Colonic mucosa (tissue), 4 donors: ENCODE measurements at regions not wholly inside any gene's neighbourhood (a gene's known extent, or its start where the extent isn't known, plus 50 kb on each side); places are given as distances from the start of the nearest gene placed in this dataset.

ENCODE experiments used
- DNase-seq: peaks from one replicate; pipeline ENCODE4 v3.0.0-alpha.2; 2020
- H3K27ac ChIP-seq: fragments of 200-600 bp; one replicate; pipeline ENCODE4 v1.8.0; 2021
- H3K27me3 ChIP-seq: fragments of 200-600 bp; one replicate; pipeline ENCODE4 v1.8.0; 2021
- H3K36me3 ChIP-seq: fragments of 200-600 bp; one replicate; pipeline ENCODE4 v1.8.0; 2021
- H3K4me1 ChIP-seq: fragments of 200-600 bp; one replicate; pipeline ENCODE4 v1.8.0; 2021; ENCODE audit warnings: mild to moderate bottlenecking
- H3K4me3 ChIP-seq: fragments of 200-600 bp; one replicate; pipeline ENCODE4 v1.8.0; 2021
- H3K9ac ChIP-seq, 2 donors: one replicate each; pipeline ENCODE4 v1.7.0; 2013; ENCODE audit warnings: control low read depth in 2 of 2, low read depth in 2 of 2, low read length in 2 of 2
- H3K9me3 ChIP-seq: fragments of 200-600 bp; one replicate; pipeline ENCODE4 v1.8.0; 2021
- CTCF ChIP-seq: fragments of 200-600 bp; IDR thresholded peaks from one replicate; pipeline ENCODE4 v1.8.0; 2022; ENCODE audit warnings: antibody characterized with exemption, mild to moderate bottlenecking
- intact Hi-C: fragments of 100-400 bp; cut with DNase I; formaldehyde crosslinking; loops from one replicate; pipeline ENCODE4 v1.14.1; 2022
- donor health status: healthy.
- donor health status: DM: no; HTN: no; CAD: no.
- donor health status: DM: no; HTN: no; CAD: no.

- Histone ChIP-seq H3K4me1 (no peaks in the 10 kb centered on the region), H3K27me3 (no peaks in the 10 kb centered on the region), H3K9me3 (no peaks in the 10 kb centered on the region), H3K36me3 (no peaks in the 10 kb centered on the region), H3K27ac (peak overlapping the region; percentile 5), H3K4me3 (no peak overlapping the region), H3K9ac (no peak overlapping the region)
- no peak for TF ChIP-seq CTCF
- intact Hi-C loops = no loop called here
- no peak for DNase-seq
These were observed 172.1 kb downstream of the SLC16A9 start for GRCh38 chr10:59537501-59537900.

- Histone ChIP-seq H3K4me3 (no peak overlapping the region), H3K9ac (no peak overlapping the region), H3K27me3 (no peaks in the 10 kb centered on the region), H3K9me3 (no peaks in the 10 kb centered on the region), H3K36me3 (no peaks in the 10 kb centered on the region), H3K4me1 (no peaks in the 10 kb centered on the region), H3K27ac (peak overlapping the region; percentile 35)
- no peak for TF ChIP-seq CTCF
- intact Hi-C loops = no loop called here
- DNase-seq = no peak
These were observed 173.3 kb downstream of the SLC16A9 start for GRCh38 chr10:59536167-59537014.

GRCh38 chr10:59524348-59524747, 162.0 kb upstream of the FAM13C start:
- H3K4me3 ChIP-seq = no peak overlapping the region
- H3K4me1 ChIP-seq = no peaks in the 10 kb centered on the region
- intact Hi-C loops = no loop called here
- no peaks in the 10 kb centered on the region for H3K36me3 ChIP-seq
- H3K27me3 ChIP-seq = no peaks in the 10 kb centered on the region
- no peak overlapping the region for H3K27ac ChIP-seq
- H3K9me3 ChIP-seq = no peaks in the 10 kb centered on the region
- TF ChIP-seq CTCF = no peak
- no peak overlapping the region for H3K9ac ChIP-seq
- no peak for DNase-seq

- Histone ChIP-seq H3K9me3 (no peaks in the 10 kb centered on the region), H3K9ac (no peak overlapping the region), H3K36me3 (no peaks in the 10 kb centered on the region), H3K4me1 (no peaks in the 10 kb centered on the region), H3K27ac (no peak overlapping the region), H3K27me3 (no peaks in the 10 kb centered on the region), H3K4me3 (no peak overlapping the region)
- intact Hi-C loops = no loop called here
- DNase-seq = no peak
- no peak for TF ChIP-seq CTCF
These were observed 161.5 kb upstream of the FAM13C start for GRCh38 chr10:59523851-59524250.

- no peak for DNase-seq
- H3K4me3 ChIP-seq = no peak overlapping the region
- intact Hi-C loops = no loop called here
- H3K27ac ChIP-seq = no peak overlapping the region
- H3K27me3 ChIP-seq = no peaks in the 10 kb centered on the region
- H3K36me3 ChIP-seq = no peaks in the 10 kb centered on the region
- no peak for TF ChIP-seq CTCF
- no peaks in the 10 kb centered on the region for H3K9me3 ChIP-seq
- H3K4me1 ChIP-seq = no peaks in the 10 kb centered on the region
- no peak overlapping the region for H3K9ac ChIP-seq
These were observed 155.6 kb upstream of the FAM13C start for GRCh38 chr10:59517996-59518395.
